ENCODE measurements at regions not wholly inside any gene's neighbourhood (a gene's known extent, or its start where the extent isn't known, plus 50 kb on each side); places are given as distances from the start of the nearest gene placed in this dataset.

DNA sequence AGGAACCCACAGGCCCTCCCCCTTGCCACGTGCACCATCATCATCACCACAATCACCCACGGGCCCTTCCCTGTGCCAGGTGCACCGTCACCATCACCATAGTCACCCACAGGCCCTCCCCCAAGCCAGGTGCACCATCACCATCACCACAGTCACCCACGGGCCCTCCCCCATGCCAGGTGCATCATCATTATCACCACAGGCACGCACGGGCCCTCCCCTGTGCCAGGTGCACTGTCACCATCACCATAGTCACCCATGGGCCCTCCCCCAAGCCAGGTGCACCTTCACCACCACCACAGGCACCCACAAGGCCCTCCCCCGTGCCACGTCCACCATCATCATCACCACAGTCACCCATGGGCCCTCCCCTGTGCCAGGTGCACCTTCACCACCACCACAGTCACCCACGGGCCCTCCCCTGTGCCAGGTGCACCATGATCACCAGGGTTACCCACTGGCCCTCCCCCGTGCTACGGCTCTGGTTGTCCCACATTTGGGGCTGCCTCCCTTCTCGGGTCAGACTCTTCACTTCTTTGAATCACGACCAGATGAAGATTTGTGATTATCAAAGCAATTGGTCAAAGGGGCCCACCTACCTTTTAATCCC is 69.1 kb upstream of the OLFM1 start:
- no peak overlapping the region for H3K9ac ChIP-seq (ENCODE audit: low read length)
- H3K14ac ChIP-seq (ENCODE audit: low read length in 2 of 2), result no peak overlapping the region
- H2AK5ac ChIP-seq (ENCODE audit: low read length, severe bottlenecking), result no peak overlapping the region
- H4K8ac ChIP-seq (ENCODE audit: low read length), result no peak overlapping the region
- H3K4me2 ChIP-seq (ENCODE audit: low read length, poor library complexity, severe bottlenecking), result no peak overlapping the region
- no peaks in the 10 kb centered on the region for H3K4me1 ChIP-seq (ENCODE audit: control insufficient read depth, insufficient read depth, low read depth, low read length)
- peaks cover 0 to 32% of the 10 kb centered on the region in 2 experiments for H3K27me3 ChIP-seq (ENCODE audit: control insufficient read depth in 1 of 2, insufficient read depth in 1 of 2, low read length in 2 of 2)
- no peak overlapping the region for H2BK15ac ChIP-seq (ENCODE audit: low read depth, poor library complexity, severe bottlenecking)
- no peak overlapping the region for H3K4ac ChIP-seq (ENCODE audit: low read depth in 1 of 2, low read length in 2 of 2)
- H2AFZ ChIP-seq (ENCODE audit: low read depth, low read length), result no peak overlapping the region
- no peak overlapping the region for H3K4me3 ChIP-seq (ENCODE audit: insufficient read depth in 1 of 2, low read depth in 1 of 2, low read length in 2 of 2)
- H3K79me1 ChIP-seq (replicated peaks; ENCODE audit: low read length, poor library complexity, severe bottlenecking), result no peaks in the 10 kb centered on the region
- H2BK12ac ChIP-seq (ENCODE audit: low read length in 2 of 2), result no peak overlapping the region
- no peak overlapping the region for H4K91ac ChIP-seq (ENCODE audit: low read length)
- no peak overlapping the region for H3K23ac ChIP-seq (ENCODE audit: low read length in 2 of 2)
- DNase-seq, result no peak
- H3K18ac ChIP-seq (ENCODE audit: low read depth in 1 of 2, low read length in 2 of 2), result no peak overlapping the region
- H2BK5ac ChIP-seq (ENCODE audit: low read depth, low read length, poor library complexity, severe bottlenecking), result no peak overlapping the region
- no peak overlapping the region for H2BK120ac ChIP-seq (ENCODE audit: low read depth, low read length)
- WGBS, result 73% methylated on average over 13 of the region's 13 CpGs
- no peaks in the 10 kb centered on the region for H3K36me3 ChIP-seq (ENCODE audit: control insufficient read depth in 1 of 2, insufficient read depth in 2 of 2, low read depth in 1 of 2, low read length in 2 of 2)
- H3K9me3 ChIP-seq (ENCODE audit: control insufficient read depth, low read length), result no peaks in the 10 kb centered on the region
- H3K27ac ChIP-seq (ENCODE audit: low read length, poor library complexity, severe bottlenecking), result no peak overlapping the region

DNA sequence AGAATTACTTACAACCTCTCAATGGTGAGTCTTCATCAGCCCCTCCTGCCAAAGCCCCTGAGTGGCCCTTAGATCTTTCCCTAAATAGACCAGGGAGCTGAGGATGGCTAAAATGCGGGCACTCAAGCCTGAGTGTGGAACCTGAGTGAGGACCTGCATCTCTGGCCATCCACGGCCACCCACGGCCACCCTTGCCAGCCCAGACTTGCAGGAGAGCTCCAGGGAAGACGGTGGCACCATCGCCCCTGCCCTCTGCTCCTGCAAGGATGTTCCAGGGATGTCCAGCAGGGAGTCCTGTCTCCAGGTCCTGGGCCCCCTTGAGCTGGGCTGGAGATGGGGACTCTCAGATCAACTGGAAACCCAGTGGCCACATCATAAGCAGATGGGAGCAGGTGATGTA is 68.2 kb upstream of the OLFM1 start:
- DNase-seq, result no peak
- Histone ChIP-seq H3K27me3 (ENCODE audit: control insufficient read depth in 1 of 2, insufficient read depth in 1 of 2, low read length in 2 of 2) (peaks cover 0 to 29% of the 10 kb centered on the region in 2 experiments), H2BK120ac (ENCODE audit: low read depth, low read length) (no peak overlapping the region), H2BK15ac (ENCODE audit: low read depth, poor library complexity, severe bottlenecking) (no peak overlapping the region), H3K27ac (ENCODE audit: low read length, poor library complexity, severe bottlenecking) (no peak overlapping the region), H2AK5ac (ENCODE audit: low read length, severe bottlenecking) (no peak overlapping the region), H3K18ac (ENCODE audit: low read depth in 1 of 2, low read length in 2 of 2) (no peak overlapping the region), H3K4ac (ENCODE audit: low read depth in 1 of 2, low read length in 2 of 2) (no peak overlapping the region), H3K4me1 (ENCODE audit: control insufficient read depth, insufficient read depth, low read depth, low read length) (no peaks in the 10 kb centered on the region), H3K14ac (ENCODE audit: low read length in 2 of 2) (no peak overlapping the region), H3K9ac (ENCODE audit: low read length) (no peak overlapping the region), H3K4me2 (ENCODE audit: low read length, poor library complexity, severe bottlenecking) (no peak overlapping the region), H2BK5ac (ENCODE audit: low read depth, low read length, poor library complexity, severe bottlenecking) (no peak overlapping the region), H3K36me3 (ENCODE audit: control insufficient read depth in 1 of 2, insufficient read depth in 2 of 2, low read depth in 1 of 2, low read length in 2 of 2) (no peaks in the 10 kb centered on the region), H3K4me3 (ENCODE audit: insufficient read depth in 1 of 2, low read depth in 1 of 2, low read length in 2 of 2) (no peak overlapping the region), H4K8ac (ENCODE audit: low read length) (no peak overlapping the region), H2BK12ac (ENCODE audit: low read length in 2 of 2) (no peak overlapping the region), H4K91ac (ENCODE audit: low read length) (no peak overlapping the region), H3K9me3 (ENCODE audit: control insufficient read depth, low read length) (no peaks in the 10 kb centered on the region), H3K79me1 (replicated peaks; ENCODE audit: low read length, poor library complexity, severe bottlenecking) (no peaks in the 10 kb centered on the region), H2AFZ (ENCODE audit: low read depth, low read length) (no peak overlapping the region), H3K23ac (ENCODE audit: low read length in 2 of 2) (no peak overlapping the region)
- 71% methylated on average over 5 of the region's 5 CpGs for WGBS

- no peaks in the 10 kb centered on the region for H3K79me1 ChIP-seq (replicated peaks; ENCODE audit: low read length, poor library complexity, severe bottlenecking)
- H3K9me3 ChIP-seq (ENCODE audit: control insufficient read depth, low read length), result no peaks in the 10 kb centered on the region
- H3K23ac ChIP-seq (ENCODE audit: low read length in 2 of 2), result no peak overlapping the region
- H3K27me3 ChIP-seq (ENCODE audit: control insufficient read depth in 1 of 2, insufficient read depth in 1 of 2, low read length in 2 of 2), result peaks cover 0 to 14% of the 10 kb centered on the region in 2 experiments
- H3K4me3 ChIP-seq (ENCODE audit: insufficient read depth in 1 of 2, low read depth in 1 of 2, low read length in 2 of 2), result no peak overlapping the region
- 80% methylated on average over 23 of the region's 24 CpGs for WGBS
- H4K91ac ChIP-seq (ENCODE audit: low read length), result no peak overlapping the region
- no peak overlapping the region for H3K4me2 ChIP-seq (ENCODE audit: low read length, poor library complexity, severe bottlenecking)
- no peak overlapping the region for H2BK120ac ChIP-seq (ENCODE audit: low read depth, low read length)
- H3K4me1 ChIP-seq (ENCODE audit: control insufficient read depth, insufficient read depth, low read depth, low read length), result no peaks in the 10 kb centered on the region
- no peak overlapping the region for H4K8ac ChIP-seq (ENCODE audit: low read length)
- H2BK15ac ChIP-seq (ENCODE audit: low read depth, poor library complexity, severe bottlenecking), result no peak overlapping the region
- no peak overlapping the region for H3K27ac ChIP-seq (ENCODE audit: low read length, poor library complexity, severe bottlenecking)
- no peak overlapping the region for H3K4ac ChIP-seq (ENCODE audit: low read depth in 1 of 2, low read length in 2 of 2)
- no peak overlapping the region for H3K9ac ChIP-seq (ENCODE audit: low read length)
- no peak for DNase-seq
- H3K18ac ChIP-seq (ENCODE audit: low read depth in 1 of 2, low read length in 2 of 2), result no peak overlapping the region
- no peak overlapping the region for H2AFZ ChIP-seq (ENCODE audit: low read depth, low read length)
- H3K14ac ChIP-seq (ENCODE audit: low read length in 2 of 2), result no peak overlapping the region
- H2BK5ac ChIP-seq (ENCODE audit: low read depth, low read length, poor library complexity, severe bottlenecking), result no peak overlapping the region
- no peak overlapping the region for H2BK12ac ChIP-seq (ENCODE audit: low read length in 2 of 2)
- no peak overlapping the region for H2AK5ac ChIP-seq (ENCODE audit: low read length, severe bottlenecking)
- H3K36me3 ChIP-seq (ENCODE audit: control insufficient read depth in 1 of 2, insufficient read depth in 2 of 2, low read depth in 1 of 2, low read length in 2 of 2), result no peaks in the 10 kb centered on the region
Observed at GRCh38 chr9:135020481-135021392, 66.7 kb upstream of the OLFM1 start.

GRCh38 chr9:135021393-135021789 is 66.1 kb upstream of the OLFM1 start:
- H3K14ac ChIP-seq (ENCODE audit: low read length in 2 of 2), result no peak overlapping the region
- WGBS, result 73% methylated on average over 8 of the region's 8 CpGs
- H3K23ac ChIP-seq (ENCODE audit: low read length in 2 of 2), result no peak overlapping the region
- H3K4me3 ChIP-seq (ENCODE audit: insufficient read depth in 1 of 2, low read depth in 1 of 2, low read length in 2 of 2), result no peak overlapping the region
- H3K36me3 ChIP-seq (ENCODE audit: control insufficient read depth in 1 of 2, insufficient read depth in 2 of 2, low read depth in 1 of 2, low read length in 2 of 2), result no peaks in the 10 kb centered on the region
- H3K4me2 ChIP-seq (ENCODE audit: low read length, poor library complexity, severe bottlenecking), result no peak overlapping the region
- no peak overlapping the region for H2BK15ac ChIP-seq (ENCODE audit: low read depth, poor library complexity, severe bottlenecking)
- no peak overlapping the region for H4K8ac ChIP-seq (ENCODE audit: low read length)
- H2BK5ac ChIP-seq (ENCODE audit: low read depth, low read length, poor library complexity, severe bottlenecking), result no peak overlapping the region
- H3K4me1 ChIP-seq (ENCODE audit: control insufficient read depth, insufficient read depth, low read depth, low read length), result no peaks in the 10 kb centered on the region
- no peak overlapping the region for H3K18ac ChIP-seq (ENCODE audit: low read depth in 1 of 2, low read length in 2 of 2)
- H3K9ac ChIP-seq (ENCODE audit: low read length), result no peak overlapping the region
- H2AK5ac ChIP-seq (ENCODE audit: low read length, severe bottlenecking), result no peak overlapping the region
- H2BK12ac ChIP-seq (ENCODE audit: low read length in 2 of 2), result no peak overlapping the region
- H2AFZ ChIP-seq (ENCODE audit: low read depth, low read length), result no peak overlapping the region
- peaks cover 0 to 9% of the 10 kb centered on the region in 2 experiments for H3K27me3 ChIP-seq (ENCODE audit: control insufficient read depth in 1 of 2, insufficient read depth in 1 of 2, low read length in 2 of 2)
- no peak overlapping the region for H2BK120ac ChIP-seq (ENCODE audit: low read depth, low read length)
- H4K91ac ChIP-seq (ENCODE audit: low read length), result no peak overlapping the region
- no peaks in the 10 kb centered on the region for H3K79me1 ChIP-seq (replicated peaks; ENCODE audit: low read length, poor library complexity, severe bottlenecking)
- H3K27ac ChIP-seq (ENCODE audit: low read length, poor library complexity, severe bottlenecking), result no peak overlapping the region
- no peak overlapping the region for H3K4ac ChIP-seq (ENCODE audit: low read depth in 1 of 2, low read length in 2 of 2)
- no peak for DNase-seq
- H3K9me3 ChIP-seq (ENCODE audit: control insufficient read depth, low read length), result no peaks in the 10 kb centered on the region

All from mesenchymal stem cell (in vitro differentiated cells and primary cell).